B cell (primary cell): ENCODE measurements at regions not wholly inside any gene's neighbourhood (a gene's known extent, or its start where the extent isn't known, plus 50 kb on each side); places are given as distances from the start of the nearest gene placed in this dataset.

Experiments used
- ATAC-seq: fragments of 200-7000 bp; cut with Tn5 transposase; one replicate; pipeline ENCODE4 v1.10.0; 2021; ENCODE audit warnings: low read depth, mild to moderate bottlenecking, moderate number of reproducible peaks, moderate library complexity
- CTCF ChIA-PET: fragments of 350-600 bp; sonication (Branson Sonifier 250); formaldehyde crosslinking; loops from one replicate; lab custom pipeline; 2021; ENCODE audit warnings: antibody characterized with exemption, inconsistent platforms; lab: Charles Lee
- POLR2A ChIA-PET: fragments of 350-600 bp; sonication (Branson Sonifier 250); formaldehyde crosslinking; loops from one replicate; lab custom pipeline; 2021; ENCODE audit warnings: antibody characterized with exemption; lab: Charles Lee
- DNase-seq: peaks from one replicate; pipeline ENCODE4 v3.0.0; 2013
- H2AFZ ChIP-seq: 2 replicates; pipeline ENCODE4 v1.6.1; 2012; ENCODE audit warnings: mild to moderate bottlenecking, low read depth, low read length; ENCODE audit not compliant: insufficient read depth, poor library complexity, severe bottlenecking
- H3K27ac ChIP-seq, 2 donors: 1 replicate in 1 of 2; 2 replicates in 1 of 2; pipeline ENCODE4 v1.5.1; 2012 to 2013; ENCODE audit warnings: low read length in 2 of 2, mild to moderate bottlenecking in 2 of 2, moderate library complexity in 1 of 2
- H3K27me3 ChIP-seq, 4 experiments: fragments of 200-600 bp in 1 of 4; sonication (generic) in 1 of 4; replicated peaks in 1 of 4; 1 replicate in 2 of 4; 2 replicates in 2 of 4; pipeline versions ENCODE4 v1.6.1 to v1.7.0; 2013 to 2016; ENCODE audit warnings: low read length in 3 of 4, mild to moderate bottlenecking in 2 of 4, mixed read lengths in 1 of 4, moderate library complexity in 1 of 4; ENCODE audit not compliant: insufficient read depth in 4 of 4, control insufficient read depth in 3 of 4; ENCODE audit errors: control extremely low read depth in 1 of 4
- H3K36me3 ChIP-seq, 2 experiments: replicated peaks in 1 of 2; 1 replicate in 1 of 2; 2 replicates in 1 of 2; pipeline versions ENCODE4 v1.6.1 to v1.7.1; 2013; ENCODE audit warnings: low read length in 1 of 2; ENCODE audit not compliant: insufficient read depth in 2 of 2, control insufficient read depth in 1 of 2; ENCODE audit errors: control extremely low read depth in 1 of 2, extremely low read depth in 1 of 2
- H3K4me1 ChIP-seq, 2 donors: fragments of 200-600 bp in 1 of 2; sonication (generic) in 1 of 2; 1 replicate in 1 of 2; 2 replicates in 1 of 2; pipeline versions ENCODE4 v1.5.1 to v1.6.1; 2013 to 2017; ENCODE audit warnings: low read length in 2 of 2; ENCODE audit not compliant: control insufficient read depth in 2 of 2, insufficient read depth in 2 of 2
- H3K4me2 ChIP-seq: replicated peaks from 2 replicates; pipeline ENCODE3; 2012; ENCODE audit warnings: mild to moderate bottlenecking, low read depth, low read length; ENCODE audit not compliant: poor library complexity, severe bottlenecking
- H3K4me3 ChIP-seq, 5 experiments: fragments of 200-600 bp in 1 of 5; sonication (generic) in 1 of 5; 1 replicate in 3 of 5; 2 replicates in 2 of 5; pipeline versions ENCODE4 v1.5.1 to v1.7.0; 2011 to 2016; ENCODE audit warnings: low read length in 4 of 5, mild to moderate bottlenecking in 4 of 5, low read depth in 2 of 5, control low read depth in 1 of 5, moderate library complexity in 1 of 5; ENCODE audit not compliant: insufficient read depth in 1 of 5; ENCODE audit errors: control extremely low read depth in 1 of 5, extremely low read depth in 1 of 5
- H3K79me2 ChIP-seq: fragments of 200-600 bp; sonication (generic); one replicate; pipeline ENCODE4 v1.6.0; 2016; ENCODE audit warnings: low read length; ENCODE audit not compliant: control insufficient read depth, insufficient read depth
- H3K9ac ChIP-seq: fragments of 200-600 bp; sonication (generic); 2 replicates; pipeline ENCODE4 v1.6.1; 2017; ENCODE audit warnings: mild to moderate bottlenecking, low read length, moderate library complexity
- H3K9me3 ChIP-seq, 3 donors: one replicate each; pipeline versions ENCODE4 v1.6.1 to v1.7.1; 2013; ENCODE audit warnings: low read length in 2 of 3; ENCODE audit not compliant: control insufficient read depth in 2 of 3, insufficient read depth in 1 of 3; ENCODE audit errors: control extremely low read depth in 1 of 3
- H4K20me1 ChIP-seq: 2 replicates; pipeline ENCODE4 v1.6.0; 2012; ENCODE audit warnings: mild to moderate bottlenecking, low read length; ENCODE audit not compliant: insufficient read depth, control insufficient read depth, poor library complexity, severe bottlenecking
- H3K27ac Mint-ChIP-seq: one replicate; pipeline ENCODE4 v1.8.0; 2021; ENCODE audit warnings: mixed read lengths
- H3K27me3 Mint-ChIP-seq: one replicate; pipeline ENCODE4 v1.8.0; 2021; ENCODE audit warnings: mixed read lengths
- H3K4me1 Mint-ChIP-seq: one replicate; pipeline ENCODE4 v1.8.0; 2021; ENCODE audit warnings: mixed read lengths
- H3K4me3 Mint-ChIP-seq: one replicate; pipeline ENCODE4 v1.8.0; 2021; ENCODE audit warnings: mixed read lengths
- H3K9me3 Mint-ChIP-seq: one replicate; pipeline ENCODE4 v1.8.0; 2022; ENCODE audit warnings: mixed read lengths; ENCODE audit not compliant: insufficient read depth
- CTCF ChIP-seq: fragments of 200-600 bp; IDR thresholded peaks from one replicate; pipeline ENCODE4 v1.8.0; 2022; ENCODE audit warnings: antibody characterized with exemption, mild to moderate bottlenecking
- EZH2 ChIP-seq: IDR thresholded peaks from 2 replicates; pipeline ENCODE4 v1.6.1; 2012; ENCODE audit warnings: borderline replicate concordance, low read depth, mild to moderate bottlenecking, moderate library complexity, low read length; ENCODE audit not compliant: insufficient read depth, poor library complexity, severe bottlenecking
- WGBS: methylation state at CpG from one replicate; pipeline ENCODE4 v1.1.5; 2013; ENCODE audit warnings: missing lambda C conversion rate; ENCODE audit not compliant: insufficient coverage; 5-methylcytosine and 5-hydroxymethylcytosine counted together
- intact Hi-C: fragments of 100-400 bp; cut with micrococcal nuclease; formaldehyde crosslinking; loops from one replicate; pipeline ENCODE4 v1.10.0; 2022

- ChIA-PET CTCF (no interaction called here), POLR2A (no interaction called here)
- no peak overlapping the region for H3K4me2 ChIP-seq
- H3K9ac ChIP-seq: no peak overlapping the region
- 71% methylated on average over 2 of the region's 4 CpGs for WGBS
- H3K27me3 ChIP-seq: no peaks in the 10 kb centered on the region
- intact Hi-C loops: no loop called here
- no peak overlapping the region for H3K27ac Mint-ChIP-seq
- H3K9me3 ChIP-seq: peaks cover 0 to 16% (median 5%) of the 10 kb centered on the region in 3 donors
- no peak for TF ChIP-seq EZH2
- no peak for TF ChIP-seq CTCF
- H3K4me3 Mint-ChIP-seq: no peak overlapping the region
- no peaks in the 10 kb centered on the region for H3K9me3 Mint-ChIP-seq
- no peaks in the 10 kb centered on the region for H3K4me1 Mint-ChIP-seq
- H3K36me3 ChIP-seq: no peaks in the 10 kb centered on the region
- H3K79me2 ChIP-seq: no peaks in the 10 kb centered on the region
- no peak overlapping the region for H3K27ac ChIP-seq
- no peaks in the 10 kb centered on the region for H3K4me1 ChIP-seq
- no peaks in the 10 kb centered on the region for H4K20me1 ChIP-seq
- DNase-seq: no peak
- no peaks in the 10 kb centered on the region for H3K27me3 Mint-ChIP-seq
- H2AFZ ChIP-seq: no peak overlapping the region
- H3K4me3 ChIP-seq: no peak overlapping the region
- ATAC-seq: no peak
Measured at GRCh38 chr3:1036207-1036826, 56.5 kb upstream of the CNTN6 start.

- no peaks in the 10 kb centered on the region for H3K9me3 Mint-ChIP-seq
- 100% methylated on average over 3 of the region's 5 CpGs for WGBS
- peaks cover 0 to 16% (median 4%) of the 10 kb centered on the region in 3 donors for H3K9me3 ChIP-seq
- no peak overlapping the region for H2AFZ ChIP-seq
- no peaks in the 10 kb centered on the region for H3K4me1 ChIP-seq
- DNase-seq (no peak), ATAC-seq (no peak)
- POLR2A ChIA-PET: no interaction called here
- no peaks in the 10 kb centered on the region for H4K20me1 ChIP-seq
- TF ChIP-seq EZH2 (no peak), CTCF (no peak)
- H3K4me1 Mint-ChIP-seq: no peaks in the 10 kb centered on the region
- H3K27ac ChIP-seq: no peak overlapping the region
- no peak overlapping the region for H3K9ac ChIP-seq
- no peak overlapping the region for H3K4me2 ChIP-seq
- no peaks in the 10 kb centered on the region for H3K27me3 ChIP-seq
- no peak overlapping the region for H3K27ac Mint-ChIP-seq
- CTCF ChIA-PET: no interaction called here
- intact Hi-C loops: no loop called here
- no peak overlapping the region for H3K4me3 Mint-ChIP-seq
- H3K36me3 ChIP-seq: no peaks in the 10 kb centered on the region
- H3K79me2 ChIP-seq: no peaks in the 10 kb centered on the region
- H3K4me3 ChIP-seq: no peak overlapping the region
- no peaks in the 10 kb centered on the region for H3K27me3 Mint-ChIP-seq
Measured at GRCh38 chr3:1037631-1038030, 55.2 kb upstream of the CNTN6 start.
